HepG2 (cell line): ENCODE measurements at regions not wholly inside any gene's neighbourhood (a gene's known extent, or its start where the extent isn't known, plus 50 kb on each side); places are given as distances from the start of the nearest gene placed in this dataset.

ENCODE experiments used
- EHMT2 ChIP-seq: fragments of 200-600 bp; sonication (generic); IDR thresholded peaks from 2 replicates; pipeline ENCODE4 v1.7.0; 2017; ENCODE audit warnings: antibody characterized with exemption, low read depth, low read length, borderline replicate concordance
- HNF4A ChIP-seq: sonication (generic); formaldehyde crosslinking; IDR thresholded peaks from 2 replicates; pipeline ENCODE4 v1.4.0; 2020; ENCODE audit warnings: missing genetic modification reagents
- NCOR1 ChIP-seq: fragments of 200-600 bp; sonication (generic); IDR thresholded peaks from 2 replicates; pipeline ENCODE4 v1.7.0; 2017; ENCODE audit warnings: antibody characterized with exemption, low read length, borderline replicate concordance
- PLRG1 ChIP-seq: fragments of 450-650 bp; conservative IDR thresholded peaks from 2 replicates; pipeline ENCODE4 v1.6.1; 2016
- POLR2A ChIP-seq, 2 experiments: IDR thresholded peaks; 2 replicates each; pipeline ENCODE4 v1.6.1; 2011; ENCODE audit warnings: low read depth in 2 of 2, low read length in 2 of 2, mild to moderate bottlenecking in 1 of 2, moderate library complexity in 1 of 2; ENCODE audit not compliant: insufficient read depth in 1 of 2
- SUZ12 ChIP-seq: fragments of 150-350 bp; IDR thresholded peaks from 2 replicates; pipeline ENCODE4 v1.6.1; 2014; ENCODE audit warnings: low read depth, low read length
- ZBTB33 ChIP-seq: sonication (generic); formaldehyde crosslinking; IDR thresholded peaks from 2 replicates; pipeline ENCODE4 v1.4.0; 2020; ENCODE audit warnings: missing genetic modification reagents
- ZBTB7B ChIP-seq: sonication (generic); formaldehyde crosslinking; IDR thresholded peaks from 2 replicates; pipeline ENCODE4 v1.4.0; 2020; ENCODE audit warnings: missing genetic modification reagents
- ZNF407 ChIP-seq: sonication (generic); formaldehyde crosslinking; IDR thresholded peaks from one replicate; pipeline ENCODE4 v1.5.1; 2020; ENCODE audit warnings: mild to moderate bottlenecking, missing genetic modification reagents; ENCODE audit errors: not compliant biosample characterization
- ZNF616 ChIP-seq: sonication (generic); formaldehyde crosslinking; IDR thresholded peaks from 2 replicates; pipeline ENCODE4 v1.5.0; 2020; ENCODE audit warnings: low read depth, mild to moderate bottlenecking, missing genetic modification reagents
- TF ChIP-seq, protein P1 (sequence below): sonication (generic); formaldehyde crosslinking; IDR thresholded peaks from 2 replicates; pipeline ENCODE4 v1.5.0; 2020; ENCODE audit warnings: mild to moderate bottlenecking, missing genetic modification reagents, moderate library complexity
- TF ChIP-seq, protein P2 (sequence below): sonication (generic); formaldehyde crosslinking; IDR thresholded peaks from 2 replicates; pipeline ENCODE4 v1.5.1; 2020; ENCODE audit warnings: mild to moderate bottlenecking, missing genetic modification reagents, moderate library complexity
- TF ChIP-seq, protein P3 (sequence below): sonication (generic); formaldehyde crosslinking; IDR thresholded peaks from 2 replicates; pipeline ENCODE4 v1.8.0; 2022; ENCODE audit warnings: missing genetic modification reagents, low read depth, mild to moderate bottlenecking, borderline replicate concordance

- TF ChIP-seq NCOR1 = no peak
- TF ChIP-seq EHMT2 = no peak
- no peak for TF ChIP-seq PLRG1
- TF ChIP-seq, protein P1, sequence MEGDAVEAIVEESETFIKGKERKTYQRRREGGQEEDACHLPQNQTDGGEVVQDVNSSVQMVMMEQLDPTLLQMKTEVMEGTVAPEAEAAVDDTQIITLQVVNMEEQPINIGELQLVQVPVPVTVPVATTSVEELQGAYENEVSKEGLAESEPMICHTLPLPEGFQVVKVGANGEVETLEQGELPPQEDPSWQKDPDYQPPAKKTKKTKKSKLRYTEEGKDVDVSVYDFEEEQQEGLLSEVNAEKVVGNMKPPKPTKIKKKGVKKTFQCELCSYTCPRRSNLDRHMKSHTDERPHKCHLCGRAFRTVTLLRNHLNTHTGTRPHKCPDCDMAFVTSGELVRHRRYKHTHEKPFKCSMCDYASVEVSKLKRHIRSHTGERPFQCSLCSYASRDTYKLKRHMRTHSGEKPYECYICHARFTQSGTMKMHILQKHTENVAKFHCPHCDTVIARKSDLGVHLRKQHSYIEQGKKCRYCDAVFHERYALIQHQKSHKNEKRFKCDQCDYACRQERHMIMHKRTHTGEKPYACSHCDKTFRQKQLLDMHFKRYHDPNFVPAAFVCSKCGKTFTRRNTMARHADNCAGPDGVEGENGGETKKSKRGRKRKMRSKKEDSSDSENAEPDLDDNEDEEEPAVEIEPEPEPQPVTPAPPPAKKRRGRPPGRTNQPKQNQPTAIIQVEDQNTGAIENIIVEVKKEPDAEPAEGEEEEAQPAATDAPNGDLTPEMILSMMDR = no peak
- no peak for TF ChIP-seq POLR2A (IDR thresholded peaks at IDR 0.05; ENCODE audit: insufficient read depth in 1 of 2, low read depth in 2 of 2, low read length in 2 of 2)
- no peak for TF ChIP-seq ZBTB7B (CRISPR knock-in tag)
- TF ChIP-seq, protein P2, sequence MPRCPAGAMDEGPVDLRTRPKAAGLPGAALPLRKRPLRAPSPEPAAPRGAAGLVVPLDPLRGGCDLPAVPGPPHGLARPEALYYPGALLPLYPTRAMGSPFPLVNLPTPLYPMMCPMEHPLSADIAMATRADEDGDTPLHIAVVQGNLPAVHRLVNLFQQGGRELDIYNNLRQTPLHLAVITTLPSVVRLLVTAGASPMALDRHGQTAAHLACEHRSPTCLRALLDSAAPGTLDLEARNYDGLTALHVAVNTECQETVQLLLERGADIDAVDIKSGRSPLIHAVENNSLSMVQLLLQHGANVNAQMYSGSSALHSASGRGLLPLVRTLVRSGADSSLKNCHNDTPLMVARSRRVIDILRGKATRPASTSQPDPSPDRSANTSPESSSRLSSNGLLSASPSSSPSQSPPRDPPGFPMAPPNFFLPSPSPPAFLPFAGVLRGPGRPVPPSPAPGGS = no peak
- no peak for TF ChIP-seq HNF4A
- TF ChIP-seq SUZ12 = no peak
- no peak for TF ChIP-seq ZNF407 (CRISPR knock-in tag)
- TF ChIP-seq, protein P3, sequence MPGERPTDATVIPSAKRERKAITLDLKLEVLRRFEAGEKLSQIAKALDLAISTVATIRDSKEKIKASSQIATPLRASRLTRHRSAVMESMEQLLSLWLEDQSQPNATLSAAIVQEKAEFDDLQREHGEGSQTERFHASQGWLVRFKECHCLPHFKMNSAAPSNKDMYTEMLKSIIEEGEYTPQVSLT (CRISPR knock-in tag) = no peak
- no peak for TF ChIP-seq ZNF616
- no peak for TF ChIP-seq ZBTB33 (CRISPR knock-in tag)
Measured at GRCh38 chr22:44646668-44647067, 55.3 kb upstream of the PRR5 start.
